ENCODE measurements at regions not wholly inside any gene's neighbourhood (a gene's known extent, or its start where the extent isn't known, plus 50 kb on each side); places are given as distances from the start of the nearest gene placed in this dataset.

DNA sequence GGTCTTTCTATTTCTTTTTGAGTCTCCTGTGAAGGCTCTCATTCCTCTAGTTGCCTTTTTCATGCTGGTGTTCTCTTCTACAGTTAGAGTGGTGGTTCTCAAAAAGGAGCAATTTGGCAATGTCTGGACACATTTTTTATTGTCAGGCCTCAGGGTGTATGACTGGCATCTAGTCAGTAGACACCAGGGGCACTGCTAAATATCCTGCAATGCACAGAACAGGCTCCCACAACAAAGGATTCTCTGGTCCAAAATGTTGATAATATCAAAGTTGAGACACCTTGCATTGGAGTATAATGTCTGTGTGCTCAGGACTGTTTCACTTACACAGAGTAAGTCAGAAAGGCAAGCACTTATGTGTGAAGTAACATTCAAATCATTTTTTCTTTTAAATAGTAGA, 1360.7 kb downstream of the ADGRL3 start:
- Histone ChIP-seq H3K9ac (ENCODE audit: extremely low read depth, insufficient read length, low read length) (no peak overlapping the region), H2AFZ (ENCODE audit: low read length) (no peak overlapping the region)
- no peak overlapping the region for H3K27ac Mint-ChIP-seq

More for the DNA sequence above, 1360.7 kb downstream of the ADGRL3 start:
- Mint-ChIP-seq H3K36me3 (ENCODE audit: insufficient read depth in 1 of 3, low read depth in 3 of 3) (no peaks in the 10 kb centered on the region), H3K27me3 (ENCODE audit: low read depth) (no peaks in the 10 kb centered on the region), H3K9me3 (peaks cover 0 to under 1% of the 10 kb centered on the region in 2 experiments; a peak in 1 of 5 replicates), H3K4me3 (no peak overlapping the region), H3K4me1 (no peaks in the 10 kb centered on the region)
- Histone ChIP-seq H4K20me1 (ENCODE audit: control insufficient read depth, insufficient read depth, insufficient read length) (no peaks in the 10 kb centered on the region), H2BK120ac (ENCODE audit: low read depth, low read length, poor library complexity, severe bottlenecking) (no peak overlapping the region), H4K91ac (ENCODE audit: insufficient read length, low read depth, low read length) (no peak overlapping the region), H3K9me3 (ENCODE audit: control insufficient read depth, low read depth, low read length) (no peaks in the 10 kb centered on the region), H3K4ac (ENCODE audit: low read depth, low read length) (no peak overlapping the region), H2BK5ac (ENCODE audit: insufficient read length, low read length) (no peak overlapping the region), H3K27ac (ENCODE audit: insufficient read length, low read depth, low read length) (no peak overlapping the region), H4K8ac (replicated peaks; ENCODE audit: insufficient read length, low read depth, low read length) (no peak overlapping the region), H2BK15ac (ENCODE audit: low read depth, low read length) (no peak overlapping the region), H2BK20ac (ENCODE audit: low read depth, low read length, poor library complexity, severe bottlenecking) (no peak overlapping the region), H3T11ph (ENCODE audit: low read length) (no peak overlapping the region), H2BK12ac (ENCODE audit: insufficient read length, low read depth, low read length) (no peak overlapping the region), H4K5ac (ENCODE audit: insufficient read length, low read depth, low read length) (no peak overlapping the region), H3K79me1 (ENCODE audit: insufficient read depth, low read depth, low read length, poor library complexity, severe bottlenecking) (no peaks in the 10 kb centered on the region), H3K23ac (ENCODE audit: insufficient read length, low read depth, low read length) (no peak overlapping the region), H3K79me2 (ENCODE audit: insufficient read depth, low read length) (no peaks in the 10 kb centered on the region), H3K56ac (ENCODE audit: insufficient read length, low read depth, low read length) (no peak overlapping the region), H3K14ac (ENCODE audit: insufficient read depth, low read length) (no peak overlapping the region), H3K23me2 (ENCODE audit: insufficient read length, low read depth, low read length, poor library complexity, severe bottlenecking) (no peaks in the 10 kb centered on the region), H3K18ac (ENCODE audit: insufficient read length, low read depth, low read length) (no peak overlapping the region), H3K27me3 (ENCODE audit: insufficient read depth, low read length) (no peaks in the 10 kb centered on the region), H3K4me2 (ENCODE audit: insufficient read depth, insufficient read length, low read length) (no peak overlapping the region), H3K4me1 (ENCODE audit: insufficient read depth, low read length) (no peaks in the 10 kb centered on the region), H2AK5ac (ENCODE audit: insufficient read length, low read length) (no peak overlapping the region)
- DNase-seq, result no peak
- TF ChIP-seq CTCF (conservative IDR thresholded peaks at IDR 0.05), result no peak

Measured in H9 (cell line).